Calu3 (cell line): ENCODE measurements at regions not wholly inside any gene's neighbourhood (a gene's known extent, or its start where the extent isn't known, plus 50 kb on each side); places are given as distances from the start of the nearest gene placed in this dataset.

ENCODE experiments used
- BruUV-seq: library from RNA; stranded (reverse); fragments of 400-500 nt; replicated peaks from 2 replicates; lab custom pipeline; 2021; lab: Mats Ljungman, UMichigan
- CTCF ChIA-PET: fragments of 300-600 bp; sonication (Branson Sonifier 250); formaldehyde crosslinking; loops from one replicate; lab custom pipeline; 2022; ENCODE audit warnings: antibody characterized with exemption; lab: Charles Lee
- DNase-seq: peaks from one replicate; pipeline ENCODE4 v3.0.0; 2022
- H3K27ac Mint-ChIP-seq: one replicate; pipeline ENCODE4 v1.8.0; 2022; ENCODE audit warnings: mixed read lengths; ENCODE audit not compliant: unreplicated experiment
- H3K27me3 Mint-ChIP-seq: one replicate; pipeline ENCODE4 v1.8.0; 2022; ENCODE audit warnings: mixed read lengths; ENCODE audit not compliant: unreplicated experiment
- H3K36me3 Mint-ChIP-seq: one replicate; pipeline ENCODE4 v1.8.0; 2022; ENCODE audit warnings: mild to moderate bottlenecking, moderate library complexity, mixed read lengths; ENCODE audit not compliant: insufficient read depth, unreplicated experiment
- H3K4me1 Mint-ChIP-seq: one replicate; pipeline ENCODE4 v1.8.0; 2022; ENCODE audit warnings: mild to moderate bottlenecking, low read depth, mixed read lengths; ENCODE audit not compliant: unreplicated experiment
- H3K4me3 Mint-ChIP-seq: one replicate; pipeline ENCODE4 v1.8.0; 2022; ENCODE audit warnings: mild to moderate bottlenecking, low read depth, moderate library complexity, mixed read lengths; ENCODE audit not compliant: unreplicated experiment
- H3K9me3 Mint-ChIP-seq: one replicate; pipeline ENCODE4 v1.8.0; 2022; ENCODE audit warnings: low read depth, mixed read lengths; ENCODE audit not compliant: unreplicated experiment
- intact Hi-C: fragments of 100-400 bp; cut with micrococcal nuclease; formaldehyde crosslinking; loops from one replicate; pipeline ENCODE4 v1.10.0; 2022; ENCODE audit not compliant: unreplicated experiment
- TF ChIP-seq, protein P1 (sequence below): fragments of 200-600 bp; IDR thresholded peaks from one replicate; pipeline ENCODE4 v1.8.0; 2022; ENCODE audit warnings: antibody characterized with exemption; ENCODE audit not compliant: unreplicated experiment

DNA sequence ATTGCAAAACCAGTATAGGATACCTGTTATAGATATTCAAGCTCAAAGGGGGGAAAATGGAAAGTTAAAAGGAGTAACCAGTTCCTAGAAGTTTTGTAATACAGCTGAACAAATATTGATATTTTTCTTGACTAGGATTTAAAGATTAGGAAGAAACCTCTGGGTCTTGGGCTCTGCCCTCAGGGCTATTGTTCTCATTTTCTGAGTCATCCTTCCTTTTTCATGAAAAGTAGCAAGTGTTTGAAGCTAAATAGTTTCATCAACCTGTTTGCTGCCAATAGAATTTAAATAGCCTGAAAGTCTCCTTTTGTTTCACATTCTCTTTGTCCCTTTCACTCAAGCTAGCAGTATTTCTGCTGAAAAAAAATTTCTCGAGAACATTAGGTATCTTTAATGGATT lies 1061.1 kb upstream of the GHITM start:
- H3K9me3 Mint-ChIP-seq = peaks cover 4% of the 10 kb centered on the region
- intact Hi-C loops = no loop called here
- no peaks in the 10 kb centered on the region for H3K36me3 Mint-ChIP-seq
- no peak overlapping the region for H3K4me3 Mint-ChIP-seq
- H3K27ac Mint-ChIP-seq = no peak overlapping the region
- CTCF ChIA-PET = no interaction called here
- BruUV-seq = no TSS peak
- H3K4me1 Mint-ChIP-seq = no peaks in the 10 kb centered on the region
- no peak for DNase-seq
- TF ChIP-seq, protein P1, sequence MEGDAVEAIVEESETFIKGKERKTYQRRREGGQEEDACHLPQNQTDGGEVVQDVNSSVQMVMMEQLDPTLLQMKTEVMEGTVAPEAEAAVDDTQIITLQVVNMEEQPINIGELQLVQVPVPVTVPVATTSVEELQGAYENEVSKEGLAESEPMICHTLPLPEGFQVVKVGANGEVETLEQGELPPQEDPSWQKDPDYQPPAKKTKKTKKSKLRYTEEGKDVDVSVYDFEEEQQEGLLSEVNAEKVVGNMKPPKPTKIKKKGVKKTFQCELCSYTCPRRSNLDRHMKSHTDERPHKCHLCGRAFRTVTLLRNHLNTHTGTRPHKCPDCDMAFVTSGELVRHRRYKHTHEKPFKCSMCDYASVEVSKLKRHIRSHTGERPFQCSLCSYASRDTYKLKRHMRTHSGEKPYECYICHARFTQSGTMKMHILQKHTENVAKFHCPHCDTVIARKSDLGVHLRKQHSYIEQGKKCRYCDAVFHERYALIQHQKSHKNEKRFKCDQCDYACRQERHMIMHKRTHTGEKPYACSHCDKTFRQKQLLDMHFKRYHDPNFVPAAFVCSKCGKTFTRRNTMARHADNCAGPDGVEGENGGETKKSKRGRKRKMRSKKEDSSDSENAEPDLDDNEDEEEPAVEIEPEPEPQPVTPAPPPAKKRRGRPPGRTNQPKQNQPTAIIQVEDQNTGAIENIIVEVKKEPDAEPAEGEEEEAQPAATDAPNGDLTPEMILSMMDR = no peak
- no peaks in the 10 kb centered on the region for H3K27me3 Mint-ChIP-seq

DNA sequence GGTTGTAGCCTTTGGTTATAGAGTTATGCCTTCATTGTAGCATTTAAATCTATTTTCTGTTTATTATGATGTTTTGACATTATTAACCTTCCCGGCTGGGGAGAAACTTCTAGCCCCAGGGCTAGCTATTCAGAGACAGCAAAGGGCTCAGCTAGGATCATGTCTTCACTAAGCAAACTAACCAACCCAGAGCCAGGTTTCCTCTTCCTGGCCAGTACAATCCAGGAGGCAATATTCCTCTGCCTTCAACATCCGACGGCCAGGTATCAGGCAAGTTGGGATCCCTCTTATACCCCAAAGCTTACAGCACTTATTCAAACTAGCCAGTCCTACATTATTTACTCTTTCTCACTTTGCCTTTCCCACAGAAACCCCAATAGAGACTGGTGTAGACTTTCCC lies 1060.7 kb upstream of the GHITM start:
- Mint-ChIP-seq H3K4me1 (no peaks in the 10 kb centered on the region), H3K36me3 (no peaks in the 10 kb centered on the region), H3K9me3 (peaks cover under 1% of the 10 kb centered on the region), H3K27me3 (no peaks in the 10 kb centered on the region), H3K27ac (no peak overlapping the region), H3K4me3 (no peak overlapping the region)
- intact Hi-C loops = no loop called here
- TF ChIP-seq, protein P1 = no peak
- CTCF ChIA-PET = no interaction called here
- no peak for DNase-seq
- no TSS peak for BruUV-seq

DNA sequence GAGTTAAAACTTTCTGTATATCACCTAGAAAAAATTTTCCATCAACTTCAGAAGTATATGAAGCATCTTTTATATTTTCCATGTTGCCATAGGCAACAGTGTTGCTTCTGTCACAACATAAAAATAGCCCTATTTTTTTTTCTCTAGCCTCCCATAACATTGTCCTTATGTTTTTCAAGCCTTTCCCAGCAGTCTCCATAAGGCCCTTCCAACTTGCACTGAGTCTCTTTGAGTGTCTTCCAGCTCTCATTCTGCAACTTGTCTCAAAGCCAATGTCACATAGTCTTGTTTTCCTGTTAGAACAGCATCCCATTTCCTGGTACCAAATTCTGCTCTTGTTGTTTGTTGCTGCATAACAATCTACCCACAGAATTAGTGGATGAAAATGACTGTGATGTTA lies 1055.5 kb upstream of the GHITM start:
- Mint-ChIP-seq H3K9me3 (no peaks in the 10 kb centered on the region), H3K27me3 (no peaks in the 10 kb centered on the region), H3K4me1 (no peaks in the 10 kb centered on the region), H3K36me3 (no peaks in the 10 kb centered on the region), H3K4me3 (no peak overlapping the region), H3K27ac (no peak overlapping the region)
- no peak for DNase-seq
- CTCF ChIA-PET = no interaction called here
- intact Hi-C loops = no loop called here
- no TSS peak for BruUV-seq
- TF ChIP-seq, protein P1 = no peak

DNA sequence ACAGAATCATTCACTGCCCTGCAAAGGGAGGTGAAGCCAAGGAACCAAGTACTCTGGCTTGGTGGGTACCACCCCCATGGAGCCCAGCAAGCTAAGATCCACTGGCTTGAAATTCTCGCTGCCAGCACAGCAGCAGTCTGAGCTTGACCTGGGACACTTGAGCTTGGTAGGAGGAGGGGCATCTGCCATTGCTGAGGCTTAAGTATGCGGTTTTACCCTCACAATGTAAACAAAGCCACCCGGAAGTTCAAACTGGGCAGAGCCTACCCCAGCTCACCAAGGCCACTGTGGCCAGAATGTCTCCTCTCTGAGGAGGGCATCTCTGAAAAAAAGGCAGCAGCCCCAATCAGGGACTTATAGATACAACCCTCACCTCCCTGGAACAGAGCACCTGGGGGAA lies 1050.0 kb upstream of the GHITM start:
- TF ChIP-seq, protein P1 = no peak
- CTCF ChIA-PET = no interaction called here
- peaks cover 12% of the 10 kb centered on the region for H3K27me3 Mint-ChIP-seq
- no peaks in the 10 kb centered on the region for H3K9me3 Mint-ChIP-seq
- no TSS peak for BruUV-seq
- no peaks in the 10 kb centered on the region for H3K4me1 Mint-ChIP-seq
- intact Hi-C loops = no loop called here
- H3K36me3 Mint-ChIP-seq = no peaks in the 10 kb centered on the region
- no peak overlapping the region for H3K27ac Mint-ChIP-seq
- DNase-seq = no peak
- H3K4me3 Mint-ChIP-seq = no peak overlapping the region
